HEK293 (cell line): ENCODE measurements at regions not wholly inside any gene's neighbourhood (a gene's known extent, or its start where the extent isn't known, plus 50 kb on each side); places are given as distances from the start of the nearest gene placed in this dataset.

Source experiments
- CTCF ChIA-PET: fragments of 350-600 bp; formaldehyde crosslinking; extraction: SDS; loops from one replicate; lab custom pipeline; 2021; ENCODE audit warnings: antibody characterized with exemption; lab: Yijun Ruan, JAX
- POLR2A ChIA-PET: fragments of 300-600 bp; formaldehyde crosslinking; extraction: SDS; loops from one replicate; lab custom pipeline; 2020; ENCODE audit warnings: antibody characterized with exemption, inconsistent platforms; lab: Yijun Ruan, JAX
- H3K27ac ChIP-seq: fragments of 200-500 bp; sonication (Bioruptor generic); 2 replicates; pipeline ENCODE4 v1.5.1; 2014; ENCODE audit warnings: low read depth, low read length, control low read depth, inconsistent platforms; ENCODE audit errors: extremely low read depth
- H3K36me3 ChIP-seq, 2 experiments: fragments of 200-500 bp in 1 of 2; sonication (Bioruptor generic) in 1 of 2; 1 replicate in 1 of 2; 2 replicates in 1 of 2; pipeline ENCODE4 v1.5.1; 2014 to 2017; ENCODE audit warnings: inconsistent platforms in 2 of 2, low read length in 2 of 2; ENCODE audit not compliant: control insufficient read depth in 2 of 2, insufficient read depth in 1 of 2
- H3K4me1 ChIP-seq: fragments of 200-500 bp; sonication (Bioruptor generic); 2 replicates; pipeline ENCODE4 v1.5.1; 2014; ENCODE audit warnings: mild to moderate bottlenecking, low read length, inconsistent platforms; ENCODE audit not compliant: control insufficient read depth, insufficient read depth
- H3K4me3 ChIP-seq: 2 replicates; pipeline ENCODE4 v1.5.1; 2011; ENCODE audit warnings: low read depth, mild to moderate bottlenecking, control low read depth, low read length, moderate library complexity
- H3K9me3 ChIP-seq: fragments of 200-500 bp; sonication (Bioruptor generic); 2 replicates; pipeline ENCODE4 v1.5.1; 2014; ENCODE audit warnings: low read depth, low read length, inconsistent platforms; ENCODE audit not compliant: control insufficient read depth, insufficient read depth
- BCL6B ChIP-seq: fragments of 450-650 bp; formaldehyde crosslinking; IDR thresholded peaks from 2 replicates; pipeline ENCODE4 v1.5.1; 2017; ENCODE audit warnings: missing biosample characterization, missing genetic modification characterization
- EGR2 ChIP-seq: fragments of 450-650 bp; formaldehyde crosslinking; IDR thresholded peaks from 2 replicates; pipeline ENCODE4 v1.5.1; 2016; ENCODE audit warnings: low read depth, missing biosample characterization, missing genetic modification characterization
- KLF10 ChIP-seq: fragments of 450-650 bp; IDR thresholded peaks from 2 replicates; pipeline ENCODE4 v1.5.1; 2018; ENCODE audit warnings: missing biosample characterization, mild to moderate bottlenecking, missing genetic modification characterization
- KLF16 ChIP-seq: fragments of 450-650 bp; formaldehyde crosslinking; IDR thresholded peaks from 2 replicates; pipeline ENCODE4 v1.5.1; 2017; ENCODE audit warnings: missing biosample characterization, missing genetic modification characterization
- SCRT2 ChIP-seq: fragments of 450-650 bp; formaldehyde crosslinking; IDR thresholded peaks from 2 replicates; pipeline ENCODE4 v1.5.1; 2016; ENCODE audit warnings: missing biosample characterization, missing genetic modification characterization
- YY1 ChIP-seq: fragments of 450-650 bp; formaldehyde crosslinking; IDR thresholded peaks from 2 replicates; pipeline ENCODE4 v1.5.1; 2018; ENCODE audit warnings: missing biosample characterization, missing genetic modification characterization
- YY2 ChIP-seq: fragments of 450-650 bp; formaldehyde crosslinking; IDR thresholded peaks from 2 replicates; pipeline ENCODE4 v1.5.1; 2016; ENCODE audit warnings: missing biosample characterization, missing genetic modification characterization
- ZBTB6 ChIP-seq: fragments of 450-650 bp; formaldehyde crosslinking; IDR thresholded peaks from 2 replicates; pipeline ENCODE4 v1.5.1; 2017; ENCODE audit warnings: missing biosample characterization, missing genetic modification characterization
- ZEB2 ChIP-seq: fragments of 450-650 bp; formaldehyde crosslinking; IDR thresholded peaks from 2 replicates; pipeline ENCODE4 v1.5.1; 2016; ENCODE audit warnings: missing biosample characterization, missing genetic modification characterization
- ZNF121 ChIP-seq: fragments of 450-650 bp; formaldehyde crosslinking; IDR thresholded peaks from 2 replicates; pipeline ENCODE4 v1.5.1; 2016; ENCODE audit warnings: missing biosample characterization, missing genetic modification characterization
- ZNF174 ChIP-seq: fragments of 450-650 bp; formaldehyde crosslinking; IDR thresholded peaks from 2 replicates; pipeline ENCODE4 v1.5.0; 2017; ENCODE audit warnings: missing biosample characterization, mild to moderate bottlenecking, missing genetic modification characterization
- ZNF18 ChIP-seq: fragments of 450-650 bp; formaldehyde crosslinking; IDR thresholded peaks from 2 replicates; pipeline ENCODE4 v1.5.1; 2016; ENCODE audit warnings: missing biosample characterization, missing genetic modification characterization
- ZNF266 ChIP-seq: fragments of 450-650 bp; formaldehyde crosslinking; IDR thresholded peaks from 2 replicates; pipeline ENCODE4 v1.5.1; 2016; ENCODE audit warnings: missing biosample characterization, missing genetic modification characterization, low read depth
- ZNF37A ChIP-seq: fragments of 450-650 bp; IDR thresholded peaks from 2 replicates; pipeline ENCODE4 v1.5.1; 2018; ENCODE audit warnings: missing biosample characterization, missing genetic modification characterization
- ZNF513 ChIP-seq: fragments of 450-650 bp; IDR thresholded peaks from 2 replicates; pipeline ENCODE4 v1.5.1; 2018; ENCODE audit warnings: missing biosample characterization, missing genetic modification characterization
- ZNF514 ChIP-seq: fragments of 450-650 bp; formaldehyde crosslinking; IDR thresholded peaks from 2 replicates; pipeline ENCODE4 v1.5.1; 2016; ENCODE audit warnings: missing biosample characterization, missing genetic modification characterization
- ZNF521 ChIP-seq: fragments of 450-650 bp; formaldehyde crosslinking; IDR thresholded peaks from 2 replicates; pipeline ENCODE4 v1.5.1; 2017; ENCODE audit warnings: missing biosample characterization, mild to moderate bottlenecking, missing genetic modification characterization
- ZNF548 ChIP-seq: fragments of 450-650 bp; formaldehyde crosslinking; IDR thresholded peaks from 2 replicates; pipeline ENCODE4 v1.5.1; 2016; ENCODE audit warnings: missing biosample characterization, missing genetic modification characterization
- ZNF561 ChIP-seq: fragments of 450-650 bp; IDR thresholded peaks from 2 replicates; pipeline ENCODE4 v1.5.1; 2018; ENCODE audit warnings: missing biosample characterization, missing genetic modification characterization, borderline replicate concordance
- ZNF571 ChIP-seq: fragments of 450-650 bp; formaldehyde crosslinking; IDR thresholded peaks from 2 replicates; pipeline ENCODE4 v1.5.0; 2017; ENCODE audit warnings: missing biosample characterization, missing genetic modification characterization
- ZNF621 ChIP-seq: fragments of 450-650 bp; formaldehyde crosslinking; IDR thresholded peaks from 2 replicates; pipeline ENCODE4 v1.5.1; 2017; ENCODE audit warnings: missing biosample characterization, missing genetic modification characterization
- ZNF664 ChIP-seq: fragments of 450-650 bp; formaldehyde crosslinking; IDR thresholded peaks from 2 replicates; pipeline ENCODE4 v1.5.1; 2016; ENCODE audit warnings: missing biosample characterization, missing genetic modification characterization
- ZNF837 ChIP-seq: fragments of 450-650 bp; formaldehyde crosslinking; IDR thresholded peaks from 2 replicates; pipeline ENCODE4 v1.5.1; 2016; ENCODE audit warnings: missing biosample characterization, missing genetic modification characterization
- ZNF843 ChIP-seq: fragments of 450-650 bp; formaldehyde crosslinking; IDR thresholded peaks from 2 replicates; pipeline ENCODE4 v1.5.1; 2016; ENCODE audit warnings: missing biosample characterization, missing genetic modification characterization

GRCh38 chr3:10672422-10672821 lies 143.6 kb upstream of the SLC6A11 start:
- no peak overlapping the region for H3K4me3 ChIP-seq
- CTCF ChIA-PET: no interaction called here
- H3K36me3 ChIP-seq: no peaks in the 10 kb centered on the region
- TF ChIP-seq ZEB2 (no peak), ZNF174 (tag by site-specific recombination) (no peak), ZNF621 (no peak), ZNF514 (tag by site-specific recombination) (no peak), ZNF837 (tag by site-specific recombination) (no peak), EGR2 (tag by site-specific recombination) (no peak), YY1 (tag by site-specific recombination) (no peak)
- H3K27ac ChIP-seq: no peak overlapping the region
- H3K4me1 ChIP-seq: no peaks in the 10 kb centered on the region
- POLR2A ChIA-PET: no interaction called here
- no peaks in the 10 kb centered on the region for H3K9me3 ChIP-seq

- TF ChIP-seq ZNF664 (tag by site-specific recombination) (no peak), SCRT2 (tag by site-specific recombination) (no peak), BCL6B (tag by site-specific recombination) (no peak), ZNF18 (no peak), ZNF561 (tag by site-specific recombination) (no peak), ZBTB6 (tag by site-specific recombination) (no peak), ZNF843 (tag by site-specific recombination) (no peak), ZNF37A (tag by site-specific recombination) (no peak), KLF10 (no peak), YY2 (tag by site-specific recombination) (no peak), ZNF513 (tag by site-specific recombination) (no peak), ZNF548 (tag by site-specific recombination) (no peak), ZNF121 (tag by site-specific recombination) (no peak), KLF16 (tag by site-specific recombination) (no peak), ZNF266 (tag by site-specific recombination) (no peak), ZNF571 (tag by site-specific recombination) (no peak), ZNF521 (tag by site-specific recombination) (no peak)
- TF ChIP-seq, all 188 proteins: peak for 0
- POLR2A ChIA-PET: interaction anchor here (0.5 kb wide), 1 partner anchor 1904 kb away, joined by 3 read pairs; no protein-coding TSS in a partner anchor
- Histone ChIP-seq H3K9me3 (no peaks in the 10 kb centered on the region), H3K27ac (no peak overlapping the region), H3K4me1 (no peaks in the 10 kb centered on the region), H3K4me3 (no peak overlapping the region), H3K36me3 (no peaks in the 10 kb centered on the region)
- CTCF ChIA-PET: no interaction called here
Observed at GRCh38 chr3:10674578-10674977, 141.4 kb upstream of the SLC6A11 start.
